Heart left ventricle (tissue), 13 donors: ENCODE measurements at regions not wholly inside any gene's neighbourhood (a gene's known extent, or its start where the extent isn't known, plus 50 kb on each side); places are given as distances from the start of the nearest gene placed in this dataset.

Experiments
- CTCF ChIP-seq, 12 donors: fragments of 200-600 bp; sonication (generic) in 4 of 12; IDR thresholded peaks; one replicate each; pipeline versions ENCODE4 v1.5.0 to v1.8.0; 2018 to 2022; ENCODE audit warnings: antibody characterized with exemption in 12 of 12, mild to moderate bottlenecking in 5 of 12
- POLR2A ChIP-seq, 2 donors: fragments of 450-650 bp; IDR thresholded peaks; one replicate each; pipeline ENCODE4 v1.6.1; 2017; ENCODE audit warnings: antibody characterized with exemption in 2 of 2, mild to moderate bottlenecking in 2 of 2, moderate library complexity in 2 of 2
- donor health status: ischemic (EF 13 %, LVEDD 7.1; RV severe dilation, severe dysfunction).
- donor health status: DM: no; HTN: yes; CAD: no.
- donor health status: DM: no; HTN: no; CAD: no.
- donor health status: ischemic (EF 25% LVEDD 6.9; RV normal size, moderate dysfunction).
- donor health status: ischemic (EF 25% LVEDD 5.7; RV mildly dilated, moderate dysfunction).
- donor health status: ischemic (EF 35%, LVEDD 5.7; RV mildly dilated, moderate dysfunction).
- donor health status: nonischemic (EF 11% LVEDD 7.7; RV severe dilation, severe dysfunction).
- donor health status: DM: yes; HTN: yes; CAD: no.
- donor health status: PGD.
- donor health status: ischemic (EF 29% LVEDD 5.4; RV normal size, mild dysfunction).
- donor health status: nonischemic (EF 23%, LVEDD 6.1; RV moderate dilation, normal function).

DNA sequence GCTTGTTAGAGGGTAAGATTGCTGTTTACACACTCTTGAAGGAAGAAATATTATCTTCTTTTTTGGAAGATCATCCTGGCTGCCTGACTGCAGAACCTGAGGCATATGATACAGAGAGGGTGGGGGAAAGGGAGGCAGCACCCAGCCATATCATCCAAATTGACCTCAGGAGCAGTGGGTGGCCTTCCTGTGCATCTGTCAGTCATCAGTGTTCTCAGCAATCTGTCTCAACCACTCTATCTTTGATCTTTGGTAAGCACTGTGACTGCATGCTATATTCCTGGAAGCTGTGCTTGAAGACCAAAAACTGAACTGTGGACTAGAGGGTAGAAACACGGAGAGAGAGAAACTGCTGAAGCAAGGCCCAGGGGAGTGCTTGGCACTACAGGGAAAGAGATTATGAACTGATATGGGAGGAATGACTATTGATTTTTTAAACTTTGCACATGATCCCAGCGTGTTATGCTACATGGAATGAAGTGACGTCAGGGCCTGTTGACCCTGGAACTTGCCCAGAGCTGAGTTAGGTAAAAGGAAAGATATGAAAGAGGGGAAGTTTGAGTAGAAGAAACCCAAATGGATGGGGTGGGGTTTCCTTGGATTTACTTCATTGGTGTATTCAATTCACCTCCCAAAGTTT lies 171.5 kb downstream of the ASCL1 start:
- no peak for TF ChIP-seq CTCF (IDR thresholded peaks at IDR 0.05)
- TF ChIP-seq POLR2A (IDR thresholded peaks at IDR 0.05): no peak
